ENCODE measurements at regions not wholly inside any gene's neighbourhood (a gene's known extent, or its start where the extent isn't known, plus 50 kb on each side); places are given as distances from the start of the nearest gene placed in this dataset.

DNA sequence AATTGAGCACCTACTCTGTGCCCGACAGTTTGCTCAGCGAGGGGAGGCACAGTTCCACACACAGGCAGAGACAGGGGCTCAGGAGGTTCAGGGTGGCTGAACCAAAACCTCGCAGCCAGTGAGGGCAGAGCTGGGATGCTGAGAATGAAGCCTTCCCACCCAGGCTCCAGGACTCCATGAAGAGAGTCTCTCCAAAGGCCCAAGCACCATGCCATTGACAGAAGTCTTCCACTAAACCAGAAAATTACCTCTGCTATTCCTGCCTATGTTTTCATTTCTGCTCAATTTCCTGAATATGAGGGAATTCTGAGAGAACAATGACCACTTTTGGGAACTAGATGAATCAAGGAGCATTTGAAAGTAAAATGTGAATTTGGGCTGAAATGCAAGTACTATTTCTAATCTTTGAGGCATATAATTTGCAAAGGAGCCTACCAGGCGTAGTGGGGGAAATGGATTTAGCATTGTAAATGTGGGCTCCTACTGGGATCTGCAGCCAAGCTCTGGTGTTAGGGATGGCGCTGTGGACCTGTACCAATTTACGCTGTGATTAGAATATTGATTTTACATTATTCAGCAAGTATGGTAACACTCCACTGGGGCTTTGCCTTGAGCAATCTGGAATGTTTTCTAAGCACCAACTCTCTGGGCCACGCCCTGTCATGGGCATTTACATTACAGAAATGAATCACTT lies 91.9 kb downstream of the DRD1 start:
- TF ChIP-seq CTCF (conservative IDR thresholded peaks at IDR 0.05; ENCODE audit: low read depth, low read length) (no peak), EZH2 (IDR thresholded peaks at IDR 0.05; ENCODE audit: borderline replicate concordance, low read depth, low read length, poor library complexity, severe bottlenecking) (no peak)

Measured in A673 (cell line).